ENCODE measurements at regions not wholly inside any gene's neighbourhood (a gene's known extent, or its start where the extent isn't known, plus 50 kb on each side); places are given as distances from the start of the nearest gene placed in this dataset.

DNA sequence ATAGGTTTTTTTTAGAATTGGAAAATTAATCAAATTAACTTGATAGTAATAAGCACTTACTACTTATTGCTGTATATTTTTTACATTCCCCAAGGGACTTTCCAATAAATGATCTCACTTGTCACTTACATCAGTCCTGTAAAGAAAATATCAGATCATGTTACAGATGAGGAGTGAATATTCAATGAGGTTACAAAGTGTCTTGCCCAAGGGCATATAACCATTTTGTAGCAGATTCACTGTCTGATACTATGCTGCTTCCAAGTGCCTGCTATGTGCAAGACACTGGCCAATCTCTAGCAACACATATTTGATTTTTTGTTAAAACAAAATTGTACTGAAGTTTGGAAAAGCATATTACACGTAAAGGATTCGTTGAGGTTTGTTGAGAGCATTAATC lies 1287.7 kb downstream of the FAM133A start:
- H3K4me3 ChIP-seq (ENCODE audit: low read depth, low read length): no peak overlapping the region
- TF ChIP-seq, protein P1, sequence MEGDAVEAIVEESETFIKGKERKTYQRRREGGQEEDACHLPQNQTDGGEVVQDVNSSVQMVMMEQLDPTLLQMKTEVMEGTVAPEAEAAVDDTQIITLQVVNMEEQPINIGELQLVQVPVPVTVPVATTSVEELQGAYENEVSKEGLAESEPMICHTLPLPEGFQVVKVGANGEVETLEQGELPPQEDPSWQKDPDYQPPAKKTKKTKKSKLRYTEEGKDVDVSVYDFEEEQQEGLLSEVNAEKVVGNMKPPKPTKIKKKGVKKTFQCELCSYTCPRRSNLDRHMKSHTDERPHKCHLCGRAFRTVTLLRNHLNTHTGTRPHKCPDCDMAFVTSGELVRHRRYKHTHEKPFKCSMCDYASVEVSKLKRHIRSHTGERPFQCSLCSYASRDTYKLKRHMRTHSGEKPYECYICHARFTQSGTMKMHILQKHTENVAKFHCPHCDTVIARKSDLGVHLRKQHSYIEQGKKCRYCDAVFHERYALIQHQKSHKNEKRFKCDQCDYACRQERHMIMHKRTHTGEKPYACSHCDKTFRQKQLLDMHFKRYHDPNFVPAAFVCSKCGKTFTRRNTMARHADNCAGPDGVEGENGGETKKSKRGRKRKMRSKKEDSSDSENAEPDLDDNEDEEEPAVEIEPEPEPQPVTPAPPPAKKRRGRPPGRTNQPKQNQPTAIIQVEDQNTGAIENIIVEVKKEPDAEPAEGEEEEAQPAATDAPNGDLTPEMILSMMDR (IDR thresholded peaks at IDR 0.05; ENCODE audit: borderline replicate concordance, insufficient read depth, low read depth, low read length): no peak

DNA sequence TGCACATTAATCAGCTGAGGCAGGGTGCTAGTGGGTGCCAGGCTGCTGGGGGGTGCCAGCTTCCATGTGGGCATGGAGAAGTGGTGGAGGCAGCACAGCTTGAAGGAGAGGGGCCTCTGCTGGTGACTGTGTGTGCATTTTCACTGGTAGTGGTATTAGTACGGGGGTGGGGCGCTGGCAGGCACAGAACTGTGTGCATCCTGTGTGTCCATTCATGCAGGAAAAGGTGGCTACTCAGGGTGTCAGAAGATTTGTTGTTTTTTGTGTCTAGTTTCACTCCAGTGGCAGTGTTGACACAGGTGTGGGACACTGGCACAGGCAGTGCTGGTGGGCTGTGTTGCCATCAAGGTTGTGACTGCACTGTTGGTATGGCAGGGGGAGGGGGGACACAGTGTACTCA lies 1303.6 kb downstream of the FAM133A start:
- TF ChIP-seq, protein P1 (IDR thresholded peaks at IDR 0.05; ENCODE audit: borderline replicate concordance, insufficient read depth, low read depth, low read length): no peak
- no peak overlapping the region for H3K4me3 ChIP-seq (ENCODE audit: low read depth, low read length)

DNA sequence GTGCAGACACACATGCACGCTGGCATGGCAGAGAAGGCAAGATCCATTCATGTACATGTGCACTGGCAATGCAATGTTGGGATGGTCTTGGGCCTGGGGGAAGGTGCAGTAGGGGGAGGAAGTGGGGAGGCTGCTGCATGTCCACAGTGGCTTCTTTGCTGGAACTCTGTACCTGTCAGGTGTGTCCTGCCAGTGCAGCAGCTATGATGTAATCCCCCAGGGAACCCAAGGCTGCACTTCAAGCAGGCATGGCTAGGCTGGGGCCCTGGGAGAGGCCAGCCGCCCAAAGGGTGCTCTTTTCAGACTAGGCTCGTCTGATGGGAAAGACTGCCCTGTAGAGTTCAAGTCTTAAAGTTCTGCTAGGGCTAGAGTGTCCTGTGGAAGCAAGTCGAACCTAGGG lies 1304.0 kb downstream of the FAM133A start:
- TF ChIP-seq, protein P1 (IDR thresholded peaks at IDR 0.05; ENCODE audit: borderline replicate concordance, insufficient read depth, low read depth, low read length): no peak
- H3K4me3 ChIP-seq (ENCODE audit: low read depth, low read length): no peak overlapping the region

Measured in GM12875 (cell line).